ENCODE measurements at regions not wholly inside any gene's neighbourhood (a gene's known extent, or its start where the extent isn't known, plus 50 kb on each side); places are given as distances from the start of the nearest gene placed in this dataset.
"Not testable (repeated sequence)": the region's sequence is repeated elsewhere in the genome, so short reads cannot be mapped to it uniquely, and the experiment has no call there.

DNA sequence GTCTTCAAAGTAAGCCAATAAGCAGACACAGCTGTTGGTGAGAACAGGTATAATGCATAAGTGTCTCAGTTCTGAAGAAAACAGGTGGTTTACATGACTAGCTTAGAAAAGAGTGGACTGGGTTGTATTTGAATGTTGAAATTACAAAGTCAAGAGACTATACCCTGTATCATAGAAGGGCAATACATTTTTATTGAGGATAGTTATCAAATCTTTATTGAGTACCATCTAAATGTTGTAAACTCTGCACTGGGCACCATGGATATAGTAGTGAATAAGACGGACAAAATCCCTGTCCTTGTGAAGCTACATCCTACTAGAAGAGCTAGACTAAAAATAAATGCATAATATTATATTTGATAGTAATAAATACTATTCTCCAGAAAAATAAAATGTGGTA lies 88.5 kb upstream of the CDC42EP3 start:
- H3K4me3 ChIP-seq (ENCODE audit: low read depth in 1 of 3, low read length in 3 of 3); H3K4me1 ChIP-seq (ENCODE audit: control insufficient read depth in 4 of 4, insufficient read depth in 4 of 4, low read length in 3 of 4); H3K36me3 ChIP-seq (ENCODE audit: control insufficient read depth in 4 of 4, insufficient read depth in 3 of 4, low read depth in 1 of 4, low read length in 3 of 4); H3K27ac ChIP-seq (ENCODE audit: low read depth in 1 of 2, low read length in 2 of 2); H3K27me3 ChIP-seq (ENCODE audit: control insufficient read depth in 4 of 4, insufficient read depth in 4 of 4, low read length in 3 of 4); H3K9ac ChIP-seq (ENCODE audit: low read depth in 1 of 2, low read length in 2 of 2); DNase-seq (ENCODE audit: low spot score); H3K9me3 ChIP-seq (ENCODE audit: control insufficient read depth in 4 of 4, low read length in 3 of 4): not testable (repeated sequence)
- WGBS: 92% methylated on average over 1 of the region's 1 CpG

DNA sequence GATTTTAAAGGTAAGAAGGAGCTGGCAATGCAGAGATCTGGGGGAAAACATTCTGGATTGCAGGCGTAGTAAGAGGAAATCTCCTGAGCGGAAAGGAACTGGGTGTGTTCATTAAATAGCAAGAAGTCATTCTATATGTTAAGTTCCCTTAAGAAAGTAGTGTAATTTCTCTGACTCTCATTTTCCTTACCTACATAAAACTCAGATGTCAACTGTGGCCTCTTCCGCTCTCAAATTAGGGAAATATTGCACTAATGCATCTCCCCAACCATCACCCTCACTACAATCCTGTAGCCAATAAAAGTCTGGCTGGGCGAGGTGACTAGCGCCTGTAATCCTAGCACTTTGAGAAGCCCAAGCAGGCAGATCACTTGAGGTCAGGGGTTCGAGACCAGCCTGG lies 89.0 kb upstream of the CDC42EP3 start:
- no peaks in the 10 kb centered on the region for H3K9me3 ChIP-seq (ENCODE audit: control insufficient read depth in 4 of 4, low read length in 3 of 4)
- no peak for DNase-seq (ENCODE audit: low spot score)
- no peak overlapping the region for H3K9ac ChIP-seq (ENCODE audit: low read depth in 1 of 2, low read length in 2 of 2)
- H3K27ac ChIP-seq (ENCODE audit: low read depth in 1 of 2, low read length in 2 of 2): no peak overlapping the region
- TF ChIP-seq NR2F2 (IDR thresholded peaks at IDR 0.05) (no peak), RAD21 (IDR thresholded peaks at IDR 0.05) (no peak), FOXA1 (IDR thresholded peaks at IDR 0.05) (no peak), YY1 (IDR thresholded peaks at IDR 0.05) (no peak), GABPA (IDR thresholded peaks at IDR 0.05 in 1 of 2, conservative IDR thresholded peaks at IDR 0.05 in 1 of 2) (no peak), JUND (IDR thresholded peaks at IDR 0.05) (no peak), RXRA (IDR thresholded peaks at IDR 0.05) (no peak), HNF4A (conservative IDR thresholded peaks at IDR 0.05) (no peak)
- TF ChIP-seq, protein P1, sequence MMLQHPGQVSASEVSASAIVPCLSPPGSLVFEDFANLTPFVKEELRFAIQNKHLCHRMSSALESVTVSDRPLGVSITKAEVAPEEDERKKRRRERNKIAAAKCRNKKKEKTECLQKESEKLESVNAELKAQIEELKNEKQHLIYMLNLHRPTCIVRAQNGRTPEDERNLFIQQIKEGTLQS (IDR thresholded peaks at IDR 0.05): no peak
- TF ChIP-seq, protein P2, sequence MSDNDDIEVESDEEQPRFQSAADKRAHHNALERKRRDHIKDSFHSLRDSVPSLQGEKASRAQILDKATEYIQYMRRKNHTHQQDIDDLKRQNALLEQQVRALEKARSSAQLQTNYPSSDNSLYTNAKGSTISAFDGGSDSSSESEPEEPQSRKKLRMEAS (IDR thresholded peaks at IDR 0.05): no peak
- TF ChIP-seq, protein P3, sequence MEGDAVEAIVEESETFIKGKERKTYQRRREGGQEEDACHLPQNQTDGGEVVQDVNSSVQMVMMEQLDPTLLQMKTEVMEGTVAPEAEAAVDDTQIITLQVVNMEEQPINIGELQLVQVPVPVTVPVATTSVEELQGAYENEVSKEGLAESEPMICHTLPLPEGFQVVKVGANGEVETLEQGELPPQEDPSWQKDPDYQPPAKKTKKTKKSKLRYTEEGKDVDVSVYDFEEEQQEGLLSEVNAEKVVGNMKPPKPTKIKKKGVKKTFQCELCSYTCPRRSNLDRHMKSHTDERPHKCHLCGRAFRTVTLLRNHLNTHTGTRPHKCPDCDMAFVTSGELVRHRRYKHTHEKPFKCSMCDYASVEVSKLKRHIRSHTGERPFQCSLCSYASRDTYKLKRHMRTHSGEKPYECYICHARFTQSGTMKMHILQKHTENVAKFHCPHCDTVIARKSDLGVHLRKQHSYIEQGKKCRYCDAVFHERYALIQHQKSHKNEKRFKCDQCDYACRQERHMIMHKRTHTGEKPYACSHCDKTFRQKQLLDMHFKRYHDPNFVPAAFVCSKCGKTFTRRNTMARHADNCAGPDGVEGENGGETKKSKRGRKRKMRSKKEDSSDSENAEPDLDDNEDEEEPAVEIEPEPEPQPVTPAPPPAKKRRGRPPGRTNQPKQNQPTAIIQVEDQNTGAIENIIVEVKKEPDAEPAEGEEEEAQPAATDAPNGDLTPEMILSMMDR (IDR thresholded peaks at IDR 0.05; ENCODE audit: low read depth, low read length, missing input control): no peak
- TF ChIP-seq, protein P4, sequence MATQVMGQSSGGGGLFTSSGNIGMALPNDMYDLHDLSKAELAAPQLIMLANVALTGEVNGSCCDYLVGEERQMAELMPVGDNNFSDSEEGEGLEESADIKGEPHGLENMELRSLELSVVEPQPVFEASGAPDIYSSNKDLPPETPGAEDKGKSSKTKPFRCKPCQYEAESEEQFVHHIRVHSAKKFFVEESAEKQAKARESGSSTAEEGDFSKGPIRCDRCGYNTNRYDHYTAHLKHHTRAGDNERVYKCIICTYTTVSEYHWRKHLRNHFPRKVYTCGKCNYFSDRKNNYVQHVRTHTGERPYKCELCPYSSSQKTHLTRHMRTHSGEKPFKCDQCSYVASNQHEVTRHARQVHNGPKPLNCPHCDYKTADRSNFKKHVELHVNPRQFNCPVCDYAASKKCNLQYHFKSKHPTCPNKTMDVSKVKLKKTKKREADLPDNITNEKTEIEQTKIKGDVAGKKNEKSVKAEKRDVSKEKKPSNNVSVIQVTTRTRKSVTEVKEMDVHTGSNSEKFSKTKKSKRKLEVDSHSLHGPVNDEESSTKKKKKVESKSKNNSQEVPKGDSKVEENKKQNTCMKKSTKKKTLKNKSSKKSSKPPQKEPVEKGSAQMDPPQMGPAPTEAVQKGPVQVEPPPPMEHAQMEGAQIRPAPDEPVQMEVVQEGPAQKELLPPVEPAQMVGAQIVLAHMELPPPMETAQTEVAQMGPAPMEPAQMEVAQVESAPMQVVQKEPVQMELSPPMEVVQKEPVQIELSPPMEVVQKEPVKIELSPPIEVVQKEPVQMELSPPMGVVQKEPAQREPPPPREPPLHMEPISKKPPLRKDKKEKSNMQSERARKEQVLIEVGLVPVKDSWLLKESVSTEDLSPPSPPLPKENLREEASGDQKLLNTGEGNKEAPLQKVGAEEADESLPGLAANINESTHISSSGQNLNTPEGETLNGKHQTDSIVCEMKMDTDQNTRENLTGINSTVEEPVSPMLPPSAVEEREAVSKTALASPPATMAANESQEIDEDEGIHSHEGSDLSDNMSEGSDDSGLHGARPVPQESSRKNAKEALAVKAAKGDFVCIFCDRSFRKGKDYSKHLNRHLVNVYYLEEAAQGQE (IDR thresholded peaks at IDR 0.05): no peak
- no peak overlapping the region for H3K4me3 ChIP-seq (ENCODE audit: low read depth in 1 of 3, low read length in 3 of 3)
- H3K27me3 ChIP-seq (ENCODE audit: control insufficient read depth in 4 of 4, insufficient read depth in 4 of 4, low read length in 3 of 4): no peaks in the 10 kb centered on the region
- no peaks in the 10 kb centered on the region for H3K36me3 ChIP-seq (ENCODE audit: control insufficient read depth in 4 of 4, insufficient read depth in 3 of 4, low read depth in 1 of 4, low read length in 3 of 4)
- 84% methylated on average over 6 of the region's 6 CpGs for WGBS
- H3K4me1 ChIP-seq (ENCODE audit: control insufficient read depth in 4 of 4, insufficient read depth in 4 of 4, low read length in 3 of 4): no peaks in the 10 kb centered on the region

DNA sequence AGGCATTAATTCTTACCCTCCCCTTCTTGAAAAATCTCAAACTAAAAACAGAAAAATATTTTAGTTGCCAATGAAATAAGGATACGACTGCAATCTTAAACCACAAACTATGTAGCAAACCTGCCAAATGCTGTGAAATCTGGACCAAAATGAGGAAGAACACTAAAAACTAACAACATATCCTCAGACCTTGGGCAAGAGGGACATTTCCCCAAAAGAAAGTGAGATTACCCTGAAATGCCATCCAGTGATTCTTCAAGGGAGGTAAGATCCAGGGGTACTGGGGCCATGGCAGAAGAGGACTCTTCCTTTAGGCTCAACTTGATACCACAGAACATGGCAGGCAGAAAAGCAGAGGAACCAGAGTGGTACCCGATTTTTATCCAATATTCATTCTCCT lies 90.8 kb upstream of the CDC42EP3 start:
- H3K9me3 ChIP-seq (ENCODE audit: control insufficient read depth in 4 of 4, low read length in 3 of 4); H3K27me3 ChIP-seq (ENCODE audit: control insufficient read depth in 4 of 4, insufficient read depth in 4 of 4, low read length in 3 of 4); H3K4me3 ChIP-seq (ENCODE audit: low read depth in 1 of 3, low read length in 3 of 3); H3K36me3 ChIP-seq (ENCODE audit: control insufficient read depth in 4 of 4, insufficient read depth in 3 of 4, low read depth in 1 of 4, low read length in 3 of 4); H3K27ac ChIP-seq (ENCODE audit: low read depth in 1 of 2, low read length in 2 of 2); H3K4me1 ChIP-seq (ENCODE audit: control insufficient read depth in 4 of 4, insufficient read depth in 4 of 4, low read length in 3 of 4); DNase-seq (ENCODE audit: low spot score); H3K9ac ChIP-seq (ENCODE audit: low read depth in 1 of 2, low read length in 2 of 2): not testable (repeated sequence)
- 86% methylated on average over 2 of the region's 2 CpGs for WGBS
